ENCODE measurements at regions not wholly inside any gene's neighbourhood (a gene's known extent, or its start where the extent isn't known, plus 50 kb on each side); places are given as distances from the start of the nearest gene placed in this dataset.

DNA sequence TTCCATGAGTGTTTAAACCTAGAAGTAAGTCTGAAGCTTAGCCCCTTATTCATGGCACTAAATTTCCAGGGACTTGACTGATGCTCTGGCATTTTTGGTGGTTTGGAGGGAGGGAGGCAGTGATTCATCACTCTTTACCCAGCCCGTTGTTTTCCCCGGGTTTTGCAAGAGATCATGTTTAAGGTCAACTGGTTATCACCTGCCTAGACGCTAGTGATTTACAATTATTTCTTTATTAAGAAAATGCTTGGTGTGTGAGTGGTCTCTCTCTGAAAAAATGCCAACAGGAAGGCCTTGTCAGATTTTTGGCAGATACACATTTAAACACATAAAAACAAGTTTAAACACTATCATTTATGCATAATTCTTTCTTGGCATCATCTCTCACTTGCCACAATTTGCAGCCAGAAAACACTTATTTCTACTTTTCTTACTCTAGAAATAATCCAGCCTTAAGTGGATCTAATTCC is 737.9 kb upstream of the ZNF608 start:
- TF ChIP-seq YY1 (IDR thresholded peaks at IDR 0.05): no peak
- no peak for TF ChIP-seq TAF1 (conservative IDR thresholded peaks at IDR 0.05)
- TF ChIP-seq, protein P1, sequence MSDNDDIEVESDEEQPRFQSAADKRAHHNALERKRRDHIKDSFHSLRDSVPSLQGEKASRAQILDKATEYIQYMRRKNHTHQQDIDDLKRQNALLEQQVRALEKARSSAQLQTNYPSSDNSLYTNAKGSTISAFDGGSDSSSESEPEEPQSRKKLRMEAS (IDR thresholded peaks at IDR 0.05): no peak
- TF ChIP-seq, protein P2, sequence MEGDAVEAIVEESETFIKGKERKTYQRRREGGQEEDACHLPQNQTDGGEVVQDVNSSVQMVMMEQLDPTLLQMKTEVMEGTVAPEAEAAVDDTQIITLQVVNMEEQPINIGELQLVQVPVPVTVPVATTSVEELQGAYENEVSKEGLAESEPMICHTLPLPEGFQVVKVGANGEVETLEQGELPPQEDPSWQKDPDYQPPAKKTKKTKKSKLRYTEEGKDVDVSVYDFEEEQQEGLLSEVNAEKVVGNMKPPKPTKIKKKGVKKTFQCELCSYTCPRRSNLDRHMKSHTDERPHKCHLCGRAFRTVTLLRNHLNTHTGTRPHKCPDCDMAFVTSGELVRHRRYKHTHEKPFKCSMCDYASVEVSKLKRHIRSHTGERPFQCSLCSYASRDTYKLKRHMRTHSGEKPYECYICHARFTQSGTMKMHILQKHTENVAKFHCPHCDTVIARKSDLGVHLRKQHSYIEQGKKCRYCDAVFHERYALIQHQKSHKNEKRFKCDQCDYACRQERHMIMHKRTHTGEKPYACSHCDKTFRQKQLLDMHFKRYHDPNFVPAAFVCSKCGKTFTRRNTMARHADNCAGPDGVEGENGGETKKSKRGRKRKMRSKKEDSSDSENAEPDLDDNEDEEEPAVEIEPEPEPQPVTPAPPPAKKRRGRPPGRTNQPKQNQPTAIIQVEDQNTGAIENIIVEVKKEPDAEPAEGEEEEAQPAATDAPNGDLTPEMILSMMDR (IDR thresholded peaks at IDR 0.05; ENCODE audit: low read depth, low read length, missing input control): no peak
- no peak for TF ChIP-seq RXRA (IDR thresholded peaks at IDR 0.05)
- no peak for TF ChIP-seq JUND (IDR thresholded peaks at IDR 0.05)

Measured in liver (tissue), 3 donors.